Parathyroid adenoma (tissue), 2 donors: ENCODE measurements at regions not wholly inside any gene's neighbourhood (a gene's known extent, or its start where the extent isn't known, plus 50 kb on each side); places are given as distances from the start of the nearest gene placed in this dataset.

ENCODE experiments used
- H2AFZ ChIP-seq: fragments of 300-600 bp; sonication (generic); one replicate; pipeline ENCODE4 v1.7.0; 2017; ENCODE audit warnings: antibody characterized with exemption, mild to moderate bottlenecking
- H3K27ac ChIP-seq: fragments of 300-600 bp; sonication (generic); one replicate; pipeline ENCODE4 v1.7.0; 2017
- H3K27me3 ChIP-seq: fragments of 300-600 bp; sonication (generic); one replicate; pipeline ENCODE4 v1.7.0; 2017; ENCODE audit warnings: low read length; ENCODE audit not compliant: control insufficient read depth, insufficient read depth
- H3K36me3 ChIP-seq: fragments of 300-600 bp; sonication (generic); one replicate; pipeline ENCODE4 v1.7.0; 2017; ENCODE audit warnings: low read length; ENCODE audit not compliant: control insufficient read depth, insufficient read depth
- H3K4me1 ChIP-seq: fragments of 300-600 bp; sonication (generic); one replicate; pipeline ENCODE4 v1.7.0; 2017; ENCODE audit warnings: control low read depth
- H3K4me2 ChIP-seq: fragments of 300-600 bp; sonication (generic); one replicate; pipeline ENCODE4 v1.7.0; 2017; ENCODE audit warnings: low read length
- H3K4me3 ChIP-seq: fragments of 300-600 bp; sonication (generic); one replicate; pipeline ENCODE4 v1.7.0; 2017; ENCODE audit warnings: low read depth, low read length
- H3K79me2 ChIP-seq: fragments of 300-600 bp; sonication (generic); one replicate; pipeline ENCODE4 v1.7.0; 2017; ENCODE audit warnings: control low read depth
- H3K9ac ChIP-seq: fragments of 300-600 bp; sonication (generic); one replicate; pipeline ENCODE4 v1.7.0; 2017; ENCODE audit warnings: mild to moderate bottlenecking
- H3K9me3 ChIP-seq: fragments of 300-600 bp; sonication (generic); one replicate; pipeline ENCODE4 v1.7.0; 2017; ENCODE audit warnings: low read length; ENCODE audit not compliant: control insufficient read depth
- CTCF ChIP-seq: fragments of 300-600 bp; sonication (generic); IDR thresholded peaks from one replicate; pipeline ENCODE4 v1.7.0; 2017; ENCODE audit warnings: antibody characterized with exemption, mild to moderate bottlenecking
- donor health status: primary hyperparathyroidism.

GRCh38 chr6:106800379-106800778 lies 171.0 kb downstream of the QRSL1 start:
- Histone ChIP-seq H2AFZ (no peak overlapping the region), H3K9me3 (no peaks in the 10 kb centered on the region), H3K79me2 (no peaks in the 10 kb centered on the region), H3K36me3 (no peaks in the 10 kb centered on the region), H3K9ac (no peak overlapping the region), H3K27me3 (no peaks in the 10 kb centered on the region), H3K4me2 (no peak overlapping the region), H3K27ac (no peak overlapping the region), H3K4me1 (no peaks in the 10 kb centered on the region), H3K4me3 (no peak overlapping the region)
- no peak for TF ChIP-seq CTCF

GRCh38 chr6:106799031-106799894 lies 169.9 kb downstream of the QRSL1 start:
- no peak overlapping the region for H3K4me2 ChIP-seq
- H3K36me3 ChIP-seq = no peaks in the 10 kb centered on the region
- H3K79me2 ChIP-seq = no peaks in the 10 kb centered on the region
- no peaks in the 10 kb centered on the region for H3K9me3 ChIP-seq
- no peaks in the 10 kb centered on the region for H3K27me3 ChIP-seq
- H3K27ac ChIP-seq = no peak overlapping the region
- no peak overlapping the region for H3K4me3 ChIP-seq
- H3K4me1 ChIP-seq = no peaks in the 10 kb centered on the region
- TF ChIP-seq CTCF = no peak
- no peak overlapping the region for H3K9ac ChIP-seq
- no peak overlapping the region for H2AFZ ChIP-seq

- H3K27ac ChIP-seq = no peak overlapping the region
- H3K79me2 ChIP-seq = no peaks in the 10 kb centered on the region
- H3K36me3 ChIP-seq = no peaks in the 10 kb centered on the region
- TF ChIP-seq CTCF = no peak
- no peaks in the 10 kb centered on the region for H3K9me3 ChIP-seq
- H3K9ac ChIP-seq = no peak overlapping the region
- H2AFZ ChIP-seq = no peak overlapping the region
- H3K4me3 ChIP-seq = no peak overlapping the region
- no peaks in the 10 kb centered on the region for H3K27me3 ChIP-seq
- no peaks in the 10 kb centered on the region for H3K4me1 ChIP-seq
- H3K4me2 ChIP-seq = no peak overlapping the region
These were observed 167.8 kb downstream of the QRSL1 start for GRCh38 chr6:106797186-106797585.

GRCh38 chr6:106796781-106797180 lies 167.4 kb downstream of the QRSL1 start:
- Histone ChIP-seq H3K4me3 (no peak overlapping the region), H3K27ac (no peak overlapping the region), H3K4me1 (no peaks in the 10 kb centered on the region), H3K4me2 (no peak overlapping the region), H2AFZ (no peak overlapping the region), H3K36me3 (no peaks in the 10 kb centered on the region), H3K79me2 (no peaks in the 10 kb centered on the region), H3K9ac (no peak overlapping the region), H3K9me3 (no peaks in the 10 kb centered on the region), H3K27me3 (no peaks in the 10 kb centered on the region)
- TF ChIP-seq CTCF = no peak

GRCh38 chr6:106794129-106794528 lies 164.8 kb downstream of the QRSL1 start:
- Histone ChIP-seq H3K4me2 (no peak overlapping the region), H3K27ac (no peak overlapping the region), H3K9me3 (no peaks in the 10 kb centered on the region), H3K9ac (no peak overlapping the region), H3K4me3 (no peak overlapping the region), H2AFZ (no peak overlapping the region), H3K27me3 (no peaks in the 10 kb centered on the region), H3K79me2 (no peaks in the 10 kb centered on the region), H3K36me3 (no peaks in the 10 kb centered on the region), H3K4me1 (no peaks in the 10 kb centered on the region)
- no peak for TF ChIP-seq CTCF
